ENCODE measurements at regions not wholly inside any gene's neighbourhood (a gene's known extent, or its start where the extent isn't known, plus 50 kb on each side); places are given as distances from the start of the nearest gene placed in this dataset.

DNA sequence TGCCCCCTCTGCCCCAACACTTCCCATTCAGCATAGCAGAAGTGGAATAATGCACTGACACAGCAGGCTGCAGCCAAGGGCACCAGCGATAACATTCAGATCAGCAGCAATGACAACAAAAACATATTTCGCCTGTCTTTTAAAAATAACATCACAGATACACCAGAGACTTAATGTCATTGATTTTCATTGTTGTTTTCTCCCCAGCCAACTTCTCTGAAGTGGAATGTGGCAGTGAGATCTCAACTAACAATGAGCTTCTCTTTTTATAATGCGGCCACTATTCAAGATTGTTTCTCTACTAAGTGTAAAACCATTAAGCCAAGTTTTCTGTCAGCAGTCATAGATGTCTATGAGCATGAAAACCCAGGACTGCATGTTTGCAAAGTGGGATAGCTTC lies 158.2 kb upstream of the TMEM229A start:
- Histone ChIP-seq H3K36me3 (ENCODE audit: control insufficient read depth in 2 of 4, insufficient read depth in 4 of 4, low read length in 3 of 4) (no peaks in the 10 kb centered on the region), H3K4me3 (ENCODE audit: extremely low read depth in 1 of 4, insufficient read depth in 2 of 4, low read depth in 3 of 4, low read length in 4 of 4) (no peak overlapping the region), H4K20me1 (replicated peaks in 1 of 2; ENCODE audit: control insufficient read depth in 1 of 2, insufficient read depth in 2 of 2, low read length in 2 of 2) (no peaks in the 10 kb centered on the region), H3K79me1 (ENCODE audit: low read depth, low read length) (no peaks in the 10 kb centered on the region), H3K18ac (ENCODE audit: extremely low read depth, low read length) (no peak overlapping the region), H2BK20ac (ENCODE audit: low read length) (no peak overlapping the region), H3K23ac (ENCODE audit: insufficient read length) (no peak overlapping the region), H3K4ac (replicated peaks; ENCODE audit: insufficient read length, low read depth, low read length) (no peak overlapping the region), H3K79me2 (ENCODE audit: control insufficient read depth in 1 of 2, insufficient read depth in 2 of 2, low read length in 2 of 2) (no peaks in the 10 kb centered on the region), H2BK120ac (replicated peaks; ENCODE audit: low read depth, low read length) (no peak overlapping the region), H4K5ac (ENCODE audit: insufficient read length, low read depth, low read length) (no peak overlapping the region), H3K27me3 (replicated peaks in 1 of 4; ENCODE audit: control insufficient read depth in 3 of 4, extremely low read depth in 1 of 4, insufficient read depth in 3 of 4, low read length in 3 of 4) (no peaks in the 10 kb centered on the region), H3K56ac (replicated peaks; ENCODE audit: insufficient read length, low read depth, low read length) (no peak overlapping the region), H4K8ac (ENCODE audit: extremely low read depth, insufficient read depth, low read length) (no peak overlapping the region), H3K9me3 (ENCODE audit: insufficient read depth in 2 of 2, low read depth in 1 of 2, low read length in 1 of 2) (no peaks in the 10 kb centered on the region), H2BK15ac (ENCODE audit: low read length) (no peak overlapping the region), H3K23me2 (ENCODE audit: low read depth, low read length) (no peaks in the 10 kb centered on the region), H2BK12ac (ENCODE audit: low read depth, low read length) (no peak overlapping the region), H4K91ac (replicated peaks; ENCODE audit: insufficient read length, low read length) (no peak overlapping the region), H3K14ac (ENCODE audit: insufficient read length) (no peak overlapping the region), H3K4me1 (replicated peaks in 1 of 4; ENCODE audit: control insufficient read depth in 3 of 4, insufficient read depth in 4 of 4, low read length in 3 of 4) (no peaks in the 10 kb centered on the region; a peak in 1 of 7 replicates), H3K4me2 (ENCODE audit: insufficient read depth in 1 of 2, low read depth in 2 of 2, low read length in 2 of 2) (no peak overlapping the region), H2AK5ac (ENCODE audit: low read depth, low read length) (no peak overlapping the region), H3K9ac (replicated peaks in 1 of 4; ENCODE audit: extremely low read depth in 1 of 4, low read depth in 3 of 4, low read length in 3 of 4) (no peak overlapping the region; a peak in 1 of 7 replicates), H2BK5ac (ENCODE audit: low read depth, low read length) (no peak overlapping the region), H3K27ac (ENCODE audit: low read depth, low read length) (no peak overlapping the region), H2AFZ (ENCODE audit: low read length) (no peak overlapping the region)
- CTCF ChIA-PET (ENCODE audit: partially characterized antibody), result no interaction called here
- FAIRE-seq (no peak), DNase-seq (ENCODE audit: low read depth in 1 of 2, low spot score in 2 of 2) (no peak)
- POLR2A ChIA-PET (ENCODE audit: partially characterized antibody), result no interaction called here
- 88% methylated on average over 3 of the region's 3 CpGs; no CpG with 5 or more reads in 1 of the 2 experiments for WGBS, 2 experiments (ENCODE audit: extremely low coverage in 1 of 2, insufficient coverage in 1 of 2, insufficient read length in 1 of 2, insufficient replicate concordance in 2 of 2, low coverage in 1 of 2, low lambda C conversion rate in 2 of 2, missing lambda C conversion rate in 1 of 2)
- no peak for TF ChIP-seq HDAC2 (IDR thresholded peaks at IDR 0.05; ENCODE audit: borderline replicate concordance in 1 of 2, low read depth in 2 of 2, low read length in 2 of 2)
- TF ChIP-seq TBP (IDR thresholded peaks at IDR 0.05; ENCODE audit: low read depth, low read length), result no peak
- TF ChIP-seq, protein P1, sequence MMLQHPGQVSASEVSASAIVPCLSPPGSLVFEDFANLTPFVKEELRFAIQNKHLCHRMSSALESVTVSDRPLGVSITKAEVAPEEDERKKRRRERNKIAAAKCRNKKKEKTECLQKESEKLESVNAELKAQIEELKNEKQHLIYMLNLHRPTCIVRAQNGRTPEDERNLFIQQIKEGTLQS (IDR thresholded peaks at IDR 0.05; ENCODE audit: insufficient read depth, low read depth, low read length), result no peak
- no peak for TF ChIP-seq SP2 (IDR thresholded peaks at IDR 0.05; ENCODE audit: low read length)
- no peak for TF ChIP-seq JUN (IDR thresholded peaks at IDR 0.05; ENCODE audit: low read depth, low read length)
- no peak for TF ChIP-seq PHF8 (conservative IDR thresholded peaks at IDR 0.05; ENCODE audit: low read depth, low read length)
- no peak for TF ChIP-seq BRCA1 (IDR thresholded peaks at IDR 0.05; ENCODE audit: low read depth, low read length)
- TF ChIP-seq KDM1A (IDR thresholded peaks at IDR 0.05; ENCODE audit: borderline replicate concordance, low read length), result no peak
- no peak for TF ChIP-seq ASH2L (IDR thresholded peaks at IDR 0.05; ENCODE audit: low read length)
- TF ChIP-seq YY1 (IDR thresholded peaks at IDR 0.05; ENCODE audit: low read depth, low read length), result no peak
- no peak for TF ChIP-seq E2F6 (IDR thresholded peaks at IDR 0.05)
- no peak for TF ChIP-seq SP4 (IDR thresholded peaks at IDR 0.05; ENCODE audit: low read length)
- TF ChIP-seq SIRT6 (IDR thresholded peaks at IDR 0.05; ENCODE audit: low read length), result no peak
